Fibroblast of skin of right quadriceps (primary cell): ENCODE measurements at regions not wholly inside any gene's neighbourhood (a gene's known extent, or its start where the extent isn't known, plus 50 kb on each side); places are given as distances from the start of the nearest gene placed in this dataset.

Source experiments
- DNase-seq: peaks from one replicate; pipeline ENCODE4 v3.0.0-alpha.2; 2013

DNA sequence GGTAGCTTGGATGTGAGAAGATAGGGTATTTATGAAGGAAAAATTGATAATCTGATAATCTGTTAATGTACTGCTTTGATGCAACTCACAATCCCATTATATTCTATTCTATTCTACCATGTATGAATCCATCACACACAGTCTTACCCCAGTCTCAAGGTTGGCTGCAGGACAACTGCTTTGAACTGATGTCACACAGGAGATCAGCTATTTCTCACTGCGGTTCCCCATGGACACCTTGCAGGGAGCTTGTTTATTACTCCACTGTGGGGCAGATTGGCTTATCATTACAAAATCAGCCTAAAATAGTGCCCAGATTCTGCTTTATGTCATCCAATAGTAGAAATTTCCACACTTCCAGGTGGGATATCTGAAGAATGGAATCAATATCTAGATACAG is 61.0 kb upstream of the HS3ST5 start:
- DNase-seq = no peak

DNA sequence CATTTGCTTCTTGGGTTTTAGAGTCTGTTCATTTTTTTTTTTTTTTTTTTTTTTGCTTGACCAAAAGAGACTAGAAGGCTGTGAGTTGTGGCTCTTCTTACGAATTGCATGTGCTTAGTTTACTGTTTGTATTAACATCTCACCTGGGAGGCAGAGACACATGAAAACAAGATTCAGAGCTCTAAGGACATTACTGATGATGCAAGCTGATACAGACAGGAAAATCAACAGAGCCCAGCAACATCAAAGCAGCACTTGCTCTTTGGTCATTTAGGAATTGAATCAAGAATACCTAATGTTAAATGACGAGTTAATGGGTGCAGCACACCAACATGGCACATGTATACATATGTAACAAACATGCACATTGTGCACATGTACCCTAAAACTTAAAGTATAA is 55.7 kb upstream of the HS3ST5 start:
- no peak for DNase-seq
